CD8-positive, alpha-beta memory T cell (primary cell): ENCODE measurements at regions not wholly inside any gene's neighbourhood (a gene's known extent, or its start where the extent isn't known, plus 50 kb on each side); places are given as distances from the start of the nearest gene placed in this dataset.

Experiments
- CTCF ChIA-PET: fragments of 350-600 bp; sonication (Branson Sonifier 250); formaldehyde crosslinking; loops from one replicate; lab custom pipeline; 2021; ENCODE audit warnings: antibody characterized with exemption; lab: Charles Lee
- POLR2A ChIA-PET: fragments of 350-600 bp; sonication (Branson Sonifier 250); formaldehyde crosslinking; loops from one replicate; lab custom pipeline; 2021; ENCODE audit warnings: antibody characterized with exemption; lab: Charles Lee
- DNase-seq, 5 donors: peaks; one replicate each; pipeline versions ENCODE4 v3.0.0 to v3.0.0-alpha.2; 2020 to 2022; ENCODE audit warnings: mixed read lengths in 1 of 5
- H3K27ac ChIP-seq: one replicate; pipeline ENCODE4 v1.7.0; 2013; ENCODE audit warnings: low read depth, mild to moderate bottlenecking, low read length, moderate library complexity
- H3K27me3 ChIP-seq: 2 replicates; pipeline ENCODE4 v1.7.0; 2013; ENCODE audit warnings: low read length, mild to moderate bottlenecking; ENCODE audit not compliant: insufficient read depth, poor library complexity, severe bottlenecking
- H3K36me3 ChIP-seq: 2 replicates; pipeline ENCODE4 v1.7.0; 2013; ENCODE audit warnings: mild to moderate bottlenecking, low read length, moderate library complexity; ENCODE audit not compliant: insufficient read depth
- H3K4me1 ChIP-seq: 2 replicates; pipeline ENCODE4 v1.7.0; 2013; ENCODE audit warnings: mild to moderate bottlenecking, low read length, moderate library complexity; ENCODE audit not compliant: insufficient read depth
- H3K4me3 ChIP-seq: 2 replicates; pipeline ENCODE4 v1.7.0; 2013; ENCODE audit warnings: mild to moderate bottlenecking, low read length
- H3K9me3 ChIP-seq: 2 replicates; pipeline ENCODE4 v1.7.0; 2013; ENCODE audit warnings: mild to moderate bottlenecking, low read length
- H3K27ac Mint-ChIP-seq, 8 donors: one replicate each; pipeline ENCODE4 v1.8.0; 2020 to 2021; ENCODE audit warnings: mixed read lengths in 8 of 8, mild to moderate bottlenecking in 6 of 8, inconsistent platforms in 3 of 8, moderate library complexity in 3 of 8
- H3K27me3 Mint-ChIP-seq, 2 donors: one replicate each; pipeline ENCODE4 v1.8.0; 2020 to 2021; ENCODE audit warnings: mixed read lengths in 2 of 2, mild to moderate bottlenecking in 1 of 2, moderate library complexity in 1 of 2
- H3K36me3 Mint-ChIP-seq, 3 donors: one replicate each; pipeline ENCODE4 v1.8.0; 2020 to 2021; ENCODE audit warnings: mixed read lengths in 3 of 3, inconsistent platforms in 1 of 3, mild to moderate bottlenecking in 1 of 3
- H3K4me1 Mint-ChIP-seq, 3 donors: one replicate each; pipeline ENCODE4 v1.8.0; 2020 to 2021; ENCODE audit warnings: mixed read lengths in 3 of 3, inconsistent platforms in 1 of 3, mild to moderate bottlenecking in 1 of 3
- H3K4me3 Mint-ChIP-seq, 7 donors: one replicate each; pipeline ENCODE4 v1.8.0; 2020 to 2021; ENCODE audit warnings: mixed read lengths in 7 of 7, mild to moderate bottlenecking in 6 of 7, moderate library complexity in 4 of 7, inconsistent platforms in 2 of 7
- H3K9me3 Mint-ChIP-seq, 5 donors: one replicate each; pipeline ENCODE4 v1.8.0; 2020 to 2022; ENCODE audit warnings: mixed read lengths in 5 of 5, mild to moderate bottlenecking in 3 of 5, moderate library complexity in 2 of 5, inconsistent platforms in 1 of 5

DNA sequence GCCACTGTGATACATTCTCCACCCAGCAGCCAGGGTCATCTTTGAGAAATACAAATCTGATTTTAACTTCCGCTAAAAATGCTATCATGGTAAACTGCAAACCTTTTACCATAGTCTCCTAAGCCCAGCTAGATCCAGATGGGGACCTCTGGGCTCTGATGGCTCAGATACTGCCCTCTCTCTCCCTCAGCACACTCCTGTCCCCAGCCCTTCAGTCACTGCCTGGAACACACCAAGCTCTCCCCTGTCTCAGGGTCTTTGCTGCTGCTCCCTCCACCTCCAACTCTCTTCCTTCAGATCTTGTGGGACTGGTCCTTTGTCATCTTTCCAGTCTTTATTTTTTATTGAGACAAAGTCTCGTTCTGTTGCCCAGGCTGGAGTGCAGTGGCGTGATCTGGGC lies 65.1 kb downstream of the SPRY4 start:
- Mint-ChIP-seq H3K9me3 (peaks cover 0 to 10% (median 0%) of the 10 kb centered on the region in 5 donors), H3K27ac (peak overlapping the region in 1 of 8 donors; percentile 5), H3K4me3 (no peak overlapping the region), H3K4me1 (peaks cover 0 to 5% (median 0%) of the 10 kb centered on the region in 3 donors), H3K27me3 (no peaks in the 10 kb centered on the region), H3K36me3 (peaks cover 0 to 8% (median 0%) of the 10 kb centered on the region in 3 donors)
- Histone ChIP-seq H3K27ac (no peak overlapping the region), H3K9me3 (no peaks in the 10 kb centered on the region), H3K4me1 (no peaks in the 10 kb centered on the region), H3K36me3 (no peaks in the 10 kb centered on the region), H3K27me3 (no peaks in the 10 kb centered on the region), H3K4me3 (no peak overlapping the region)
- ChIA-PET POLR2A (no interaction called here), CTCF (interaction anchor here (0.9 kb wide), 1 partner anchor 81 kb away, joined by 3 read pairs; no protein-coding TSS in a partner anchor)
- DNase-seq: no peak

DNA sequence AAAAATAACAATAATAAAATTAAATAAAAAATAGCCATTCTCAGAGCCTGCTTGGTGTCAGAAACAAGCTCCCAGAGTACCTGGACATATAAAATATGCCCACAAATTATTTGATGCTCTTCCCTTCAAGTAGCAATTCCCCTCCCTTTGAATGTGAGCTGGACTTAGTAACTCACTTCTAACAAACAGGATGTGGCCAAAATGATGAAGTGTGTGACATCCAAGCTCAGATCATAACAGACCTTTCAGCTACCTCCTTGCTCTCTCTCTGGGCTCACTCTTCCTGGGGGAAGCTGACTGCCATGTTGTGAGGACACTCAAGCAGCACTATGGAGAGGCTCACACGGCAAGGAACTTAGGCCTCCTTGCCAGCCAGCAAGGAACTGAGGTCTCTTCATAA lies 69.0 kb downstream of the SPRY4 start:
- DNase-seq: no peak
- Histone ChIP-seq H3K36me3 (no peaks in the 10 kb centered on the region), H3K4me1 (no peaks in the 10 kb centered on the region), H3K4me3 (no peak overlapping the region), H3K27me3 (no peaks in the 10 kb centered on the region), H3K27ac (no peak overlapping the region), H3K9me3 (no peaks in the 10 kb centered on the region)
- ChIA-PET POLR2A (no interaction called here), CTCF (no interaction called here)
- Mint-ChIP-seq H3K4me1 (no peaks in the 10 kb centered on the region), H3K36me3 (peaks cover 0 to 8% (median 0%) of the 10 kb centered on the region in 3 donors), H3K27ac (peak overlapping the region in 2 of 8 donors; percentile 52 to 56), H3K9me3 (peaks cover 0 to 10% (median 0%) of the 10 kb centered on the region in 5 donors), H3K27me3 (no peaks in the 10 kb centered on the region), H3K4me3 (no peak overlapping the region)

- Histone ChIP-seq H3K4me3 (no peak overlapping the region), H3K27ac (no peak overlapping the region), H3K27me3 (no peaks in the 10 kb centered on the region), H3K36me3 (no peaks in the 10 kb centered on the region), H3K4me1 (no peaks in the 10 kb centered on the region), H3K9me3 (no peaks in the 10 kb centered on the region)
- Mint-ChIP-seq H3K27me3 (peaks cover 0 to 4% of the 10 kb centered on the region in 2 donors), H3K9me3 (peaks cover 0 to 10% (median 0%) of the 10 kb centered on the region in 5 donors), H3K27ac (no peak overlapping the region), H3K4me1 (no peaks in the 10 kb centered on the region), H3K4me3 (no peak overlapping the region), H3K36me3 (peaks cover 0 to 8% (median 0%) of the 10 kb centered on the region in 3 donors)
- ChIA-PET POLR2A (interaction anchor here (0.6 kb wide), 1 partner anchor 34 kb away, joined by 5 read pairs; no protein-coding TSS in a partner anchor), CTCF (no interaction called here)
- DNase-seq: no peak
Observed at GRCh38 chr5:142254431-142254830, 70.4 kb downstream of the SPRY4 start.

DNA sequence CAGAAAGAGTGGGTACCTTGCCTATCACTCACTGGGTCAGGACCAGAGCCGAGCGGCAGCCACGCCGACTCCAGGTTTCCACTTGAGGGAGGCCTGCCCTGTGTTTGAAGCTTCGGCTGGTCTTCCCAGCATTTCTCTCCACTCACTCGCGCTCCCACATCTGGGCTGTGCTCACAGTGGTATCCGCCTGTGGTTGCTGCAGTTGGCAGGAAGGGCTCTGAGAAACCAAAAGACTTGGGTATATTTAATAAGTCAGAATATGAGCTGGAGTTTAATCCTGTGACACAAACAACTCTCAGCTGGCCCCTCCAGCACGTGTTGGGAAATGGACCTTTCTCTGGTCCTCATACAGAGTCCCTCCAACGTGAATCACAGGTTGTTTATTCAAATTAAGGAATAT lies 70.9 kb downstream of the SPRY4 start:
- Mint-ChIP-seq H3K27me3 (peaks cover 0 to 4% of the 10 kb centered on the region in 2 donors), H3K27ac (no peak overlapping the region), H3K4me1 (no peaks in the 10 kb centered on the region), H3K36me3 (peaks cover 0 to 8% (median 0%) of the 10 kb centered on the region in 3 donors), H3K4me3 (no peak overlapping the region), H3K9me3 (peaks cover 0 to 10% (median 0%) of the 10 kb centered on the region in 5 donors)
- H3K36me3 ChIP-seq: no peaks in the 10 kb centered on the region
- DNase-seq: no peak
- no peaks in the 10 kb centered on the region for H3K27me3 ChIP-seq
- no peak overlapping the region for H3K4me3 ChIP-seq
- H3K27ac ChIP-seq: no peak overlapping the region
- H3K4me1 ChIP-seq: no peaks in the 10 kb centered on the region
- ChIA-PET POLR2A (interaction anchor here (0.6 kb wide), 1 partner anchor 34 kb away, joined by 5 read pairs; no protein-coding TSS in a partner anchor), CTCF (no interaction called here)
- no peaks in the 10 kb centered on the region for H3K9me3 ChIP-seq

GRCh38 chr5:142250119-142250518 lies 74.7 kb downstream of the SPRY4 start:
- H3K27ac Mint-ChIP-seq: peak overlapping the region in 1 of 8 donors; percentile 43
- H3K9me3 ChIP-seq: no peaks in the 10 kb centered on the region
- no peaks in the 10 kb centered on the region for H3K4me1 ChIP-seq
- H3K4me3 ChIP-seq: no peak overlapping the region
- no peaks in the 10 kb centered on the region for H3K9me3 Mint-ChIP-seq
- no peaks in the 10 kb centered on the region for H3K4me1 Mint-ChIP-seq
- H3K36me3 ChIP-seq: no peaks in the 10 kb centered on the region
- no peak overlapping the region for H3K4me3 Mint-ChIP-seq
- H3K27ac ChIP-seq: no peak overlapping the region
- no peaks in the 10 kb centered on the region for H3K36me3 Mint-ChIP-seq
- CTCF ChIA-PET: interaction anchor here (1.2 kb wide), 1 partner anchor 13 kb away, joined by 3 read pairs; no protein-coding TSS in a partner anchor
- POLR2A ChIA-PET: no interaction called here
- DNase-seq: no peak
- H3K27me3 ChIP-seq: no peaks in the 10 kb centered on the region
- peaks cover 0 to 4% of the 10 kb centered on the region in 2 donors for H3K27me3 Mint-ChIP-seq

- Mint-ChIP-seq H3K9me3 (no peaks in the 10 kb centered on the region), H3K4me1 (no peaks in the 10 kb centered on the region), H3K4me3 (no peak overlapping the region), H3K27me3 (peaks cover 3 to 4% of the 10 kb centered on the region in 2 donors), H3K27ac (no peak overlapping the region), H3K36me3 (no peaks in the 10 kb centered on the region)
- Histone ChIP-seq H3K4me1 (no peaks in the 10 kb centered on the region), H3K27me3 (no peaks in the 10 kb centered on the region), H3K9me3 (no peaks in the 10 kb centered on the region), H3K4me3 (no peak overlapping the region), H3K27ac (peak overlapping the region; percentile 16), H3K36me3 (no peaks in the 10 kb centered on the region)
- CTCF ChIA-PET: no interaction called here
- POLR2A ChIA-PET: no interaction called here
- DNase-seq: no peak
Observed at GRCh38 chr5:142248853-142249462, 75.9 kb downstream of the SPRY4 start.

DNA sequence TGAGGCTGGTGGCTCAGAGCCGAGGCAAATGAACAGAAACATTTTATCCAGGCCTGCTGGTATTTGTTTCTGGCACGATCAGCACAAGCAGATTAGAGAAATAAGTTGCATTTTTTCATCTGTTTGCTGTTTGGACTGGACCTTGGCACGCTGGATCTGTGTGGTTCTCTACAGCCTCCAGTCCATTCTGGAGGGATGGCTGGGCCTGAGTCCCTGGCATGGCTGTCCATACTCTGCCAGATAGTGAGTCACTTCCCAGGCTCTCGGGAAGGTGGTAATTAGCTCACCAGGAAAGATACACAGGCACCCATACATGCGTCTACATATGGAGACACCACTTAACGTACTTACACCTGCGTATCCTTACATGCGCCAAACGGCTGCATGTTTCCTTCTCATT lies 78.6 kb downstream of the SPRY4 start:
- no peaks in the 10 kb centered on the region for H3K4me1 Mint-ChIP-seq
- peaks cover 3 to 9% of the 10 kb centered on the region in 2 donors for H3K27me3 Mint-ChIP-seq
- H3K36me3 Mint-ChIP-seq: peaks cover 0 to 3% (median 0%) of the 10 kb centered on the region in 3 donors
- Histone ChIP-seq H3K9me3 (no peaks in the 10 kb centered on the region), H3K27me3 (no peaks in the 10 kb centered on the region), H3K4me1 (no peaks in the 10 kb centered on the region), H3K4me3 (no peak overlapping the region), H3K36me3 (no peaks in the 10 kb centered on the region), H3K27ac (no peak overlapping the region)
- H3K4me3 Mint-ChIP-seq: no peak overlapping the region
- CTCF ChIA-PET: no interaction called here
- POLR2A ChIA-PET: no interaction called here
- no peak overlapping the region for H3K27ac Mint-ChIP-seq
- peaks cover 0 to 2% (median 0%) of the 10 kb centered on the region in 5 donors for H3K9me3 Mint-ChIP-seq
- no peak for DNase-seq

DNA sequence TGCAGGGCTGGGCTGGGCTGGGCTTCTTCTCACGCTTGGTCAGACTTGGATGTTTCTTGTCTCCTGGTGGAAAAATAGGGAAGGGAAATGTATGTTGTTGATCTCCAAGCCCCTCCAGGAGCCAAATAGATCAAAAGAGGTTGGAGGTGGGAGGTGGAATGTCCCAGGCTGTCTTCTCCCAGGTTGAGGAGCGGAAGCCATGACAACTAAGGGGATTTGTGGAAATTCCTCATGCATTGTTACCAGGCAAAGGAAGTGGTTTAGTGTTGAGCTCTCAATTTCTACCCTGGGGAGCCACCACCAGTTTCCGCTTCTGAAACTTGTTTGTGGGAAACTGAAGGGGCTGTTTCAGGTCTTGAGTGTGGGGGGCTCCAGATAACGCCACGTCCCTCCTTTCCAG lies 79.0 kb downstream of the SPRY4 start:
- ChIA-PET CTCF (no interaction called here), POLR2A (no interaction called here)
- Mint-ChIP-seq H3K27me3 (peaks cover 3 to 9% of the 10 kb centered on the region in 2 donors), H3K4me1 (no peaks in the 10 kb centered on the region), H3K27ac (no peak overlapping the region), H3K9me3 (peaks cover 0 to 2% (median 0%) of the 10 kb centered on the region in 5 donors), H3K4me3 (no peak overlapping the region), H3K36me3 (peaks cover 0 to 3% (median 0%) of the 10 kb centered on the region in 3 donors)
- H3K4me3 ChIP-seq: no peak overlapping the region
- no peaks in the 10 kb centered on the region for H3K27me3 ChIP-seq
- H3K36me3 ChIP-seq: no peaks in the 10 kb centered on the region
- no peak for DNase-seq
- no peak overlapping the region for H3K27ac ChIP-seq
- no peaks in the 10 kb centered on the region for H3K9me3 ChIP-seq
- H3K4me1 ChIP-seq: no peaks in the 10 kb centered on the region
